Activated CD8-positive, alpha-beta memory T cell treated with anti-CD3 and anti-CD28 coated beads for 36 hours (primary cell): ENCODE measurements at regions not wholly inside any gene's neighbourhood (a gene's known extent, or its start where the extent isn't known, plus 50 kb on each side); places are given as distances from the start of the nearest gene placed in this dataset.

Experiments used
- CTCF ChIA-PET: fragments of 350-600 bp; sonication (Branson Sonifier 250); formaldehyde crosslinking; loops from one replicate; lab custom pipeline; 2021; ENCODE audit warnings: antibody characterized with exemption; lab: Charles Lee
- POLR2A ChIA-PET: fragments of 350-600 bp; sonication (Branson Sonifier 250); formaldehyde crosslinking; loops from one replicate; lab custom pipeline; 2021; ENCODE audit warnings: antibody characterized with exemption; lab: Charles Lee

DNA sequence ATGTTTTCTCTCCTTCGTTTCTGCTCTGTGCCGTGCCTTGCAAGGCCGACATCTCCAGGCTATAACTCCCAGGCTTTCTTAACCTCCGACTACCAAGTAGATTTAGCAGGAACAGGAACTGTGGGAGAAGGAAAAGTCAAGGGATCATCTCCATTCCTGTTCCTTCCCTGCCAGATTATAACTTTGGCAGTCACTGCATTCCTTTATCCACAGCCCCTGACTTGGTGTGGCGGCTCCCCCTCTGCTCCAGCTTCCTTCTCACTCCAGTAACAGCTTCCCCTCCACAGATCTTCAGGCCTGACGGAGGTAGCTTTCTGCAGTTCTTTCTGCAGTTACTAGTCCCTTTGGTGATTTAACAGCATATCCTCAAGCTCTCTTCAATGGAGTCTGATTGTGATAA is 234.6 kb upstream of the MON1B start:
- CTCF ChIA-PET: no interaction called here
- POLR2A ChIA-PET: no interaction called here

GRCh38 chr16:76956841-76957240 is 234.1 kb upstream of the MON1B start:
- ChIA-PET POLR2A (no interaction called here), CTCF (no interaction called here)

GRCh38 chr16:76959166-76959565 is 231.8 kb upstream of the MON1B start:
- ChIA-PET POLR2A (no interaction called here), CTCF (no interaction called here)

- CTCF ChIA-PET: no interaction called here
Observed at GRCh38 chr16:76963614-76964315, 227.2 kb upstream of the MON1B start.

GRCh38 chr16:76964464-76965154 is 226.4 kb upstream of the MON1B start:
- POLR2A ChIA-PET: no interaction called here
- CTCF ChIA-PET: no interaction called here

More at GRCh38 chr16:76963614-76964315, 227.2 kb upstream of the MON1B start:
- POLR2A ChIA-PET: no interaction called here

DNA sequence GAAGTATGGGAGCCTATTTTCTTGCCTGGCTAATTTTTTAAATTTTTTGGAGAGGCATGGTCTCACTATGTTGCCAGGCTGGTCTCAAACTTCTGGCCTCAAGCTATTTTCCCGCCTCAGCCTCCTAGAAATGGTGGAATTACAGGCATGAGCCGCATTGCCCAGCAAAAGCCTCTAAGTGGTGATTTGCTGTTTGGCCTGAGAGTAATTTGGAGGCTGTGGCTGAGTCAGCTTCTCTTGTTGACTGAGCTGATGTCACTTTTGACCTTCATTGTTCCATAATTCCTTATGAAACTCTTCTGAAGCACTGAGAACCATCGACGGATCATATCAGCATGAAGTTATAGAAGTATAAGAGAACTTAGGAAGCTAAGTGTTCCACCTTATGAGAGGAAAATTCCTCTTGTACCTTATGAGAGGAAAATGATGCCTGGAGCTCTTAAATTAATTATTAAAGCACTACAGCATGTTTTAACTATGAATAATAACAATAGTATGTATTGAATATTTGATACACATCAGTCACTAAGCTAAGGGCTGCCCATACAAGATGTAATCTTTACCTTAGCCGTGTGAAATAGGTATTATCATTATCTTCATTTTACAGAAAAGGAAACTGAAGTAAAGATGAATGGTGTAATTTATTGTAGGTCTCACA is 220.8 kb upstream of the MON1B start:
- CTCF ChIA-PET: no interaction called here
- POLR2A ChIA-PET: no interaction called here

DNA sequence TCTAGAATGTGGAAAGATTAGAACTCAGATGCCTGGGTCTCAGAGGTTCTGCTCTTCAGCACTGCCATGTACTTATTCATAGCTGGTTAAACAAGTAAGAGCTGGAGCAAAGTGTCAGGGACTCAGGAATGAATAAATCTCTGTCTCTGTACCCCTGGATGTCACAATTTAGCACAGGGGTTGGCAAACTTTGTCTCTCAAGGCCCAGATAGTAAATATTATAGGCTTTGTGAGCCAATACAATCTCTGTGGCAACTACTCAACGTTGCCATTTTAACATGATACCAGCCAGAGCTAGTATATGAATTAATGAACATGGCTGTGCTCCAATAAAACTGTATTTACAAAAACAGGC is 220.3 kb upstream of the MON1B start:
- POLR2A ChIA-PET: no interaction called here
- CTCF ChIA-PET: no interaction called here

- POLR2A ChIA-PET: no interaction called here
- CTCF ChIA-PET: no interaction called here
Observed at GRCh38 chr16:76976101-76976500, 214.9 kb upstream of the MON1B start.

- POLR2A ChIA-PET: no interaction called here
- CTCF ChIA-PET: no interaction called here
Observed at GRCh38 chr16:76976756-76977155, 214.2 kb upstream of the MON1B start.

DNA sequence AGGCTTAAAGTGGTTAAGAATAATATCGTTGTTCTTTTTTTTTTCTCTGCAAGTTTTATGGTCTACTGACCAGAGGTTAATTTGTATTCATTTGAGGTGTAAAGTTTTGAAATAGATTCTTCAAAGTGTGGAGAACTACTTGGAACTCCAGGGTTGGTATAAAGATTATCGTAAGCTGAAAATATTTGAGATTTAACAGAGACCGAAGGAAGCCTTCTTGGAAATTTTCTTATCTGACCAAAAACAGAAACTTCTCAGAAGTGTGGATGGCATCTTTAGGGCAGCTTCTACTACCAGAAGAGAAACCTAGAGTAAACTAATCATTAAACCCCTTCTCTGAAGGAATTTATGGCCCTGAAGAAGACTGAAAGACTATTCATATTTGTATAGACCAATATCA is 206.8 kb upstream of the MON1B start:
- ChIA-PET CTCF (no interaction called here), POLR2A (no interaction called here)

DNA sequence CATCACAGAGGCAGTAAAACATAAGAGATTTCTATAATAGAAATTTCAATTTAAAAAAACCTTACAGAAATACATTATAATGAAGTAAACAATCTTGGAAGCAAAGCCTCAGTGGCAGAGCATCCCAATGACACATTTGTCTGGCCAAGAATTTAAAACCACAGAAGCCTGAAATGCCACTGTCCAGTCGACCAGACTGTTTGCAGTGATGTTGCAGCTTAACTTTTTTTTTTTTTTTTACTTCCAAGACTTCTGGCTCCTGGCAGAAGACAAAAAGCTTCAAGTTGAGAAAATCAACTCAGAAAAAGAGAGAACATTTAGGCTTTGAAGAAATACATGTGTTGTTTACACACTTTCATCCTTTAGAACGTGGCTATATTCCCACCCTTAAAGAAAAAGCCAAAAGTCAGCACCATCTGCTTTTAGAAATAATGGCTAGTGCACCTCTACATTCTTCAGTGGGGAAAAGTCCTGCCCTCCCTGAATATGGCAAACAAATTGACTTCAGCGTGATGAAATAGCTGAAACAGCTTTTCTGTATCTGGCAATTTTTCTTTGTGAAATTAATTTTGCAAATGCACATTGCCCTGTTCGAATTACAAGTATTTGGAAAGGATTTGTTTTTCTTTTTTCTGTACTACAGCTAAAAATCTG is 205.5 kb upstream of the MON1B start:
- CTCF ChIA-PET: interaction anchor here (0.7 kb wide), 1 partner anchor 646 kb away, joined by 4 read pairs; no protein-coding TSS in a partner anchor
- POLR2A ChIA-PET: no interaction called here

- ChIA-PET POLR2A (no interaction called here), CTCF (no interaction called here)
Observed at GRCh38 chr16:76988526-76988925, 202.5 kb upstream of the MON1B start.

- POLR2A ChIA-PET: no interaction called here
- CTCF ChIA-PET: interaction anchor here (1.3 kb wide), 1 partner anchor 10 kb away, joined by 3 read pairs; no protein-coding TSS in a partner anchor
Observed at GRCh38 chr16:77002644-77003043, 188.3 kb upstream of the MON1B start.

DNA sequence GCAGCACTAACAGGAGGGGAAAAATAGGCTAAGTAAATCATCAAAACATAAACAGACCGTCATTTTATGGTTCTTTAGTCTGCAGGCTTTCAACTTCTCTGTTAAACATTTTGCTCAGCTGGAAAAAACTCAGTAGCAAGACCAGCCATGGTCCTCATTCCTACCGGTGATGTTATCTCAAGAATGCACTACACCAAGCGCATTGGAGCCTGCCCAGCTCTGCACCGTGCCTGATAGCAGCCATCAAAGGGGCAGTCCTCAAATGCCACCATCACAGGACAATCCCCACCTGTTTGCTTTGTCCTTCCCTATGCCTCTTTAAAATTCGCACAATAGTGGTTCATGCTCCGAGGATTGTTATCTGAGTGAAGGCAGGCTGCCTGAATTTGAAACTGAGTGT is 181.5 kb upstream of the MON1B start:
- ChIA-PET CTCF (no interaction called here), POLR2A (no interaction called here)

DNA sequence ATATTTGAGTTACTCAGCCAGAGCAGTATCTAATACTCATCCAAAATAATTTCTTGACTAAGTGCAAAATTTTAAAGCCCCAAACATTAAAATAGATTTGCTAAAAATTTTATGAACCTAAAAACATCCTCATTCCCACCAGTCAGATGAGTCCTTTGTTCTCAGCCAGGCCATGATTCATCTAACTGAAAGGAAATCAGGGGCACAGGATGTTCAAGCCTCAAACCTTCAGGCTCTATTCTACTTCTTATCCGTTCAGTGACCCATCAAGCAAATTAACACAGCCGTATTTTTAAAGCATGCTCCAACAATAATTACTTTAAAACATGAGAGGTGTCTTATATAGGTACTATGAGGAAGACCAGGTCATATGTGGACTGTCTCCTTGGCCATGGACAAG is 176.5 kb upstream of the MON1B start:
- CTCF ChIA-PET: no interaction called here
- POLR2A ChIA-PET: no interaction called here

DNA sequence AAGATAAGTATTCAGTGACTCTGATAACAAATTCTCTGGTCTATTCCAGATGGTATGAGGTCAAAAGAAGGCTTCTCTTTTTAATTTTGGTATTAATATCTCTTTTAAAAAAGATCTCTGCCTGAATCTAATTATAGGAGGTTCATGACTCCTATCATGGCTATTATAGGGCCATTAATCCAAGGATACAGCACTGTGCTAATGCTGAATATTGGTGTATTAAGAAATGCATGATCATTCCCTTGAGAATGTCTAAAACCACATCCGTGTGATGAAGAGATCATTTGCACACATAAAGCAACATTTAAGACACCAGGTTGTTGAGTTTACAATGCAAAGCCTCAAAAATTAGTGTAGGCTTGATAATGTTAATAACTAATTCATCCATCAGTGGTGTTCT is 160.4 kb upstream of the MON1B start:
- ChIA-PET CTCF (no interaction called here), POLR2A (no interaction called here)

DNA sequence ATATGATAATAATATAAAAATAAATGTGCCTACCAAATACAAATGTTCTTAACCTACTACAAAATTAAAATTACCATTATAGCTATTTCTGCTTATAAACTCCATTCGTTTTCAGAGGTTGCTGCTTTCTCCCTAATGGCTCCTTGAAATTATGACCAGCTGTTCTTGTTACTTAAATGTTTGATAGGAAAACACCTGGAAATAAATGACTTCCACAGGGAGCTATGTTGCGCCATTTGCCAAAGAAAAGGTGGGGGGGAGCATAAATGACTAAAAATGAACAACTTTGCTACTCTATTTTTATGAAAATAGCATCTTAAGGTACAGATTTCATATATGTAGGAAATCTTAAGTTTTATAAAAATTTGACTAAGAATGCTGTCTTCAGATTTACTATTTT is 157.5 kb upstream of the MON1B start:
- ChIA-PET CTCF (no interaction called here), POLR2A (no interaction called here)

DNA sequence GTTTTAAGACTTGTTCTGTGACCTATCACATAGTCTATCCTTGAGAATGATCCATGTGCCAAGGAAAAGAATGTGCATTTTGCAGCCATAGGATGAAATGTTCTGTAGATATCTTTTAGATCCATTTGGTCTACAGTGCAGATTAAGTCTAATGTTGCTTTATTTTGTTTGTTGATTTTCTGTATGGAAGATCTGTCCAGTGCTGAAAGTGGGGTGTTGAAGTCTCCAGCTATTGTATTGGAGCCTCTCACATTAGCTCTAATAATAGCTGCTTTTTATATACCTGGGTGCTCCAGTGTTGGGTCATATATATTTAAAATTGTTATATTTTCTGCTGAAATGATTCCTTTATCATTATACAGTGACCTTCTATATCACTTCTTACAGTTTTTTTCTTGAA is 155.6 kb upstream of the MON1B start:
- CTCF ChIA-PET: no interaction called here
- POLR2A ChIA-PET: no interaction called here

GRCh38 chr16:77037696-77038347 is 153.2 kb upstream of the MON1B start:
- ChIA-PET POLR2A (no interaction called here), CTCF (no interaction called here)

- ChIA-PET POLR2A (no interaction called here), CTCF (no interaction called here)
Observed at GRCh38 chr16:77041468-77041867, 149.5 kb upstream of the MON1B start.
